RKO (cell line): ENCODE measurements at regions not wholly inside any gene's neighbourhood (a gene's known extent, or its start where the extent isn't known, plus 50 kb on each side); places are given as distances from the start of the nearest gene placed in this dataset.
"Not testable (repeated sequence)": the region's sequence is repeated elsewhere in the genome, so short reads cannot be mapped to it uniquely, and the experiment has no call there.

Experiments used
- DNase-seq: peaks from one replicate; pipeline ENCODE4 v3.0.0-alpha.2; 2016; ENCODE audit warnings: low spot score

DNA sequence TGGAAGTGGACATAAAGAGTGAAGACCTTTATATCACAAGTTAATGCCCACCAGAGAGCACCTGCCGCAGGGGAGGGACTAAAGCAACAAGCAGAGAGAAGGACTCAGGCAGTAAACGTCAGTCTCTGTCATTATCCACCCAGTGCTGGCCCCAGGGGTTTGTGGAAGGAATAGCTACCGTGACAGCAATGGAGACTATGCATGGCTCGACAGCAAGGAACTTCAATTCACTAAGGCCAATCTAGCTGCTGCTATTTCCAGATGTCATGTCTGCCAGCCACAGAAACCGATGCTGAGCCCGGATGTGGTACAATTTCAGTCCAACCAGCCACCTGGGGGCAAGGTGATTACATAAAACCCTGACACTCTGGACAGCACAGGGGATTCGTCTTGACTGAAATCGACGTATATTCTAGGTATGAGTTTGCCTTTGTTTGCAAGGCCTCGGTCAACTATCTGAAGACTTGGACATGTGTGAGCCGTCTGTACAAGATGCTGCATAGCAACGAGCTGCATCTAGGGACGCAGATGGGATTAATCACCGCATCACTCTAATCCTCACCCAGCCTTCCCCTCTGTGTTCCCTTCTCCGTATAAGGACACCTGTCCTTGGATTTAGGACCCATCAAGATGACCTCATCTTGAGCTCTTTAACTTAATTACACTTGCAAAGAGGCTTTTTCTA, 154.1 kb upstream of the SH3BP4 start:
- DNase-seq = no peak

GRCh38 chr2:234796045-234796591, 155.7 kb upstream of the SH3BP4 start:
- no peak for DNase-seq

- no peak for DNase-seq
These were observed 156.4 kb upstream of the SH3BP4 start for GRCh38 chr2:234795272-234795920.

- no peak for DNase-seq
These were observed 157.0 kb upstream of the SH3BP4 start for GRCh38 chr2:234794866-234795265.

DNA sequence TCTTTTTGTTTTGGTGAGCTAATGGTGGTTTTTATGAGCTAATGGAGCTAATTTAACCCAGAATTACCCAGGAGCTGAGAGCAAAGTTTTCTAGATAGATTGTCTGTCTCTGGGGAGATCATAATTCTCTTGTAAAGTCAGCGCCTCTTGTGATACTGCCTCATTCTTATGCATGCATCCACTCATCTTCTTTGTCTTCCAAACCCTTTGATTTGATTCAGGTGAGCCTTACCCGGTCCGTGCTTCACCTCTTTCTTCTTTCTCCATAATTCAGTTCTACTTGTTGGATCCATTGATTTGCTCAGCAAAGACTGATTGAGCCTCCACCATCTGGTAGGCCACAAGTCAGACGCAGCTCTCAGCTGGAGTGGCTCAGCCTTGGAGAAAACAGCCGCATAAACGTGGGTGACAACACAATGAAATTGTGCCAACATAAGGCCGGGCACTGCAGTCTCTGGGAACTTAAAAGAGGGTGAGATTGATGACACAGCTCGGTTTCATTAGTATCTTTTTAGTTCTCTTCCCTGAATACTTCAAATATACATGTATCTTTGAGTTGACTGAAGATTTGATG, 158.5 kb upstream of the SH3BP4 start:
- no peak for DNase-seq

- DNase-seq = no peak
These were observed 159.2 kb upstream of the SH3BP4 start for GRCh38 chr2:234792621-234793022.

- not testable (repeated sequence) for DNase-seq
These were observed 159.7 kb upstream of the SH3BP4 start for GRCh38 chr2:234792096-234792495.

DNA sequence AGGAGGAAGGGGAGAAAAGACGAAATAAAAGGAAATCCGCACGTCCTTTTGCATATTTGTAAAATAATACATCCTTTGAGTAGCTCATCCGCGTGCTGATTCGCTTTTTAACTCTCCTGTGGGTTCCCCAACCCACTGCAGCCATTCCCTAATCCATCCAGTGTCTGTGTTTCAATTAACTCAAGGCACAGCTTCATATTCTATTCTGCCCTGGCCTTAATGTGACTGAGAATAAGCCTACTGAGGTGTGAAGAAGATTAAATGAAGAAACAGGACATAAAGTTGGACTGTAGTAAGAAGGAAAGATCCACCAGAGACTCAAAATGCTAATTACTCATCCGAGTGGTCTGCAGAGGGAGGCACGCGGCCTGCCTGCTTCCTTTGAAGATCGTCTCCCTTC, 161.4 kb upstream of the SH3BP4 start:
- DNase-seq = no peak

DNA sequence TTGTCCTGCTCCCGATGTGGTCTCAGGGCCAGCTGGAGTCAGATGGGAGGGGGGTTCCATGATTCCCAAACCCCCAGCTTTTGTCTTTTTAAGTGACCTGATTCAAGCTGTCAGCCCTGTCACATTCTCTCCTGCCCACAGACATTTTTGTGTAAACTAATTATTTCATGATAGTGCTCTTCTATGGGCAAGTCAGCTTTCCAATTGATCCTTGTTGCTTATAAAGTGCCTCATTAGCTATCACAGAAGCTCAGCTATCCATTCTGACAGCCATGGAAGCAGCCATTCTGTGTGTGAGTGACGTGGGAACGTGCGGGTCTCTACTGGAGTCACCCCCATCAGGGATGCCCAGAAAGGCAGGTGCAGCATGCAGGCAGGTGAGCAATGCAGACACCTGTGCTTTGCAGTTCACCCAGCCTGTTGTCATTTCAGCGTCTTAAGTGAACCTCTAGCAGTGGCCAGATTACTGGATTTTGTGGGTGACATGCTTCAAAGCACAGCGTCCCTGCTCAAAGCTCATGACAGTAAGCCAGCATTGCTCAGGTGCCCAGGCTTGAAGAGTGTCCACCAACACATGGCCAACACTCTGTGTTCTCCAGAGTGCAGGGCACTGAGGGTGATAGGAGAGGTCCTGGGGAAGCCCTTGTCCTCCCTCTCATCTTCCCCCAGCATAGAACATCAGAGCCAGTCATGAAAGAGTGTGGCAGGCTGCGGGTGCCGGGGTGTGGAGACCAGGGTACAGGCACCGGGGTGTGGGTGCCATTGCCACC, 162.1 kb upstream of the SH3BP4 start:
- DNase-seq = no peak

DNA sequence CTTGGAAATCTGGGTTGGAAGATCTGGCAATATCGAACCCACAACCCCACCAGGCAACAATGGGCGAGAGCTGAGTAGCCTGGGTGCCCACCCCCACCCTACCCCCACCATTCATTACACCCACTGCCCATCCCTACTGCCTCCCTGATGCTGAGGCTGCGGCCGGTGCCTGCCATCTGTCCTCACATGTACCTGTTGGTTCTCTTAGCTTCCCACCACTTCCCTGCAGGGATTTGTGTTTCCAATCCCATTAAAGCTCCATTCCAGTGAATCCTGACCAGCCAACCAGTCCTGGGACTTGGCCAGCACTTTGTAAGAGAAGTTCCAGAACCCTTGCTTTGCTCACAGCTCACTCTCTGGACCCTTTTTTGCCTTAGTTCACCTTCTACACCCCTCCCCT, 163.0 kb upstream of the SH3BP4 start:
- DNase-seq = no peak

DNA sequence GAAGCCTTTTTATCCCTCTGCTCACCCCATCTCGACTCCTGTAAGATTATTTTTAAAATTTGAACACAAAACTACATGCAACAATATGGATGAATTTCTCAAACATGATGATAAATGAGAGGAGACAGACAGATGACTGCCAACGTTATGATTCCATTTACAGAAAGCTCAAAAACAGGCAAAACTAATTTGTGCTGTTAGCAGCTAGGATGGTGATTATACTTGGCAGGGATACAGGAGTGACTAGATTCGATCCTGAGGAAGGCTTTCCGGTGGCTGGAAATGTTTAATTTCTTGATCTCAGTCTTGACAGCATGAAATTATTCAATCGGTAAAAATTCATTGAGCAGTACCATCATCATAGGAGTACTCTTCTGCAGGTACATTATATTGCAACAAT, 163.4 kb upstream of the SH3BP4 start:
- DNase-seq = no peak

DNA sequence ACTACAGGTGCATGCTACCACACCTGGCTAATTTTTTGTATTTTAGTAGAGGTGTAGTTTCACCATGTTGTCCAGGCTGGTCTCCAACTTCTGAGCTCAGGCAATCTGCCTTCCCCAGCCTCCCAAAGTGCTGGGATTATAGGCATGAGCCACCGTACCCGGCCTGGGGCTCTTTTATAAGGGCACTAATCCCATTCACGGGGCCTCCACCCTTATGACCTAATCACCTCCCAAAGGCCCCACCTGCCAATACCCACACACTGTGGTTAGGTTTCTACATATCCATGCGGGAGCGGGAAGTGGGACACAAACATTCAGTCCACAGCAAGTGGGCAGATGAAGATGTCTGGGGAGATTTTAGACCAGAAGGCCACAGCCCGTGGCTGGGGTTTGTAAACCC, 164.7 kb upstream of the SH3BP4 start:
- DNase-seq = no peak

DNA sequence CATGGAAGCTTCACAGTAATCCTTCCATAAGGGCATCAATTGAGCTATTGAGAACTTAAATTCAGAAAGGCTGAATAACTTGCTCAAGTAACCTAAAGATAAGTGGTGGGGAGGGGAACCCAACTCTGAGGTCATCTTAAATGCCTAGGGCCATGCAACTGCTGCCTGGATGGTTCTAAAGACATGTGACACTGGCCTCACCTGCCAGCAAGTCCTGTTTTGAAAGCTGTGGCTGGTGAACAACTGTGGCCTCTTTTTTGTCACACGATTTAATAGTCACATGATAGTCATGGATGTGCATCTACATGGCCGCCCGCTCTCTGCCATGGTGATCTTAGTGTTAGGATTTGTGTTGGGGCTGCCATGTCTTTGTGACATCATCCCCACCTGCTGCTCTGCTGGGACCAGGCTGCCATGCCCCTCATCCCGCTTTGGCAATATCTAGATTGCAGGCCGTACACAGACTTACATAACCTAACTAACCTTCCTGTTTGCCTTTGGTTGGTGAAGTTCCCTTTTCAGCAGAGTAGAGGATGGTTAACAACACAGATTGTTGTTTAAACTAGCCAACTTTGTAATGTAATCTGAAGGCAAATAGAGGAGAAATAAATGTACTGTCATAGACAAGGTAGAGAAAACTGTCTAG, 177.9 kb upstream of the SH3BP4 start:
- DNase-seq = no peak

DNA sequence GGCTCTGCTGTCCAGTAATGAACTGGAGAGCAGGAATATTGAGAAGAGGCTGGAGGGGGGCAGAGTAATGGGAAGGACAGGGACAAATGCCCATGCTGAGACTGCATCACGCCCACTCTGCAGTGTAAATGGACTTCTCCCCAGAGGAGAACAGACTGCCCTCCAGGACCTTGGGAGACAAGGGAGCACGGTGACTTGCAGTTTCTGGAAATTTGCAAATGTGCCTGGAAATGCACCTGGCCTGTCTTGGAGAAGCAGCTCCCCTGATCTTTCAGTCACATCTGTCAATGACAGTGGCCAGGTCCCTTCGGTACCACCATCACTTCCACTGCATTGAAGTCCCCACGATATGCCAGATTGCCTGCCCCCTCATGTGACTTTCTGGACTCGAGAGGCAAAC, 178.7 kb upstream of the SH3BP4 start:
- no peak for DNase-seq

GRCh38 chr2:234772733-234773060, 179.1 kb upstream of the SH3BP4 start:
- DNase-seq = no peak

- no peak for DNase-seq
These were observed 179.7 kb upstream of the SH3BP4 start for GRCh38 chr2:234771980-234772732.

GRCh38 chr2:234771176-234771575, 180.6 kb upstream of the SH3BP4 start:
- DNase-seq = no peak

DNA sequence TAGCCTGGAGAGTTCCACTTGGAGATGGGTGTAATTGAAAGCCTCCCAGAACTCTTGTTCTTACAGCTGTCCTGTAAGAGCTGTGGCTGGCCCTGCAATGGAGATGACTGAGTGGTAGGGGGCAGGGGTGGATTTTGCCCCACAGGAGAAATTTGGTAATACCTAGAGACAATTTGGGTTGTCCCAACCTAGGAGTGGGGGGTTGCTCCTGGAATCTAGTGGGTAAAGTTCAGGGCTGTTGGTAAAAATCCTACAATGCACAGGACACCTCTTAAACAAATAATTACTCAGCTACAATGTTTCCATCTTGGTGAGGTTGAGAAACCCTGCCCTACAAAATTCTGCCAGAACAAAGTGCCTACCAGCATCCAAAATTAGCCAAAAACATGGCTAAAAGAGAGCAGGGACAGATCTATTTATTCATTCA, 181.1 kb upstream of the SH3BP4 start:
- no peak for DNase-seq

DNA sequence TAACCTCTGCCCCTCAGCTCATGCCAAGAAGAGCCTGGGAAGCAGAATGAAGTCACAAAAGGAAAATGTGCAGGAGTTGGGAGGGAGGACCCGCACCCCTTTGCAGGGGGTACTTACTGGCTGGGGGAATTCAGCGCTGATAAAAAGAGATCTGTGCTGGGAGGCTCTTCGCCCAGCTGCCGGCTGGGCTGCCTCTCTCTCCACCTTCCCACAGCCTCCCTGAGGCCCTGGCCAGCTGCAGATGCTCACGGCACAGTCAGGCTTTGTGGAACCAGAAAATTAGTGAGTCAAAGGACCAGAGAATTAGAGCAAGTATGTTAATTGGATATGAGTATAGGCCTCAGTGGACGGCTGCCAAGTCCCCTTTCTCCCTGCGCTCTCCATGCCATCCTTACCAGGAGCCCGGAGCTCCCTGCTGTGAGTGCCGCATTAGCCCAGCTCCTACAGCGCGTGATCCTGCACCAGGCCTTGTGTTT, 181.7 kb upstream of the SH3BP4 start:
- DNase-seq = no peak

DNA sequence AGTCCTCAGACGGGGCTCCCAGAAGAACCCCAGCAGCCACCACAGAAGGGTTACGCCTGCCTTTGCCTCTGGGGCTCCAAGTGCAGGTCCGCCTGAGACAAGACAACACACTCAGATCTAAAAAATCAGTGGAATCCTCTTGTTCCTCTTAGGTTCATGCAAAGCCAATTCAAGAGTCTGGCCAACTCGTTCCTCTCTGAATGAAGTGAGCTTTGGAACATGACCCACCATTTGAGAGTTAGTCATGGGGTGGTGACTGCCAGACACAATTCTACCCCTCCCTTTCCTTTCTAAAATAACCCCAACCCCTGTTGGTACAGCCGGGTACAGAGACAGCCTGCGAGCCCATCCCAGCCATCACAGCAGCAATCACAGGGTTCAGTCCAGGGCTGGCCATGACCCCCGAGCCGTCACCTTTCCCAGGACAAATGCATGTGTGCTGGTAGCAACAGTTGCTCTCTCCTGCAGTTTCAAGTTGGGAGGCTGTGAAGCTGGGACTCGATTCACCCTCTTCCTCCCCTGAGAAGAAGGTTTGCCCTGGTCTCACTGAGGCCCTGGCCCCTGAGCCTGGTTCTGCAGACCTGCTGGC, 183.1 kb upstream of the SH3BP4 start:
- DNase-seq = no peak

DNA sequence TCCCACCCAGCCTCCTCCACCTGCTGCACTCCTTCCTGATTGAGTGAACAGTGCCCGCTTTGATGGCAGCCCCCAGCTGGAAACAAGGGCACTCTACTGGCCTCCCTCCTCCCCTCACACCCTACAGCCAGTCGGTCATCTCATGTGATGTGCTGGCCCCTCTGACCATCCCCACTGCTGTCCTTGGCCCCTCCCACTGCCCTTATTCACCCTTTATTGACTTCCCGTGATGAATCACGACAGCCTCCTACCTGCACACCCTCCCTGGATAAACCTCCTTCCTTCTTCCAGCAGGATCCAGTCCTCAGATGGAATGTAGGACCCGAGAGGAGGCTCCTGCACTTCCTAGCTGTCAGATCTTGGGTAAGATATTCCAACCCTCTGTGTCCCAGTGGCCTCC, 186.5 kb upstream of the SH3BP4 start:
- no peak for DNase-seq
